ENCODE measurements at regions not wholly inside any gene's neighbourhood (a gene's known extent, or its start where the extent isn't known, plus 50 kb on each side); places are given as distances from the start of the nearest gene placed in this dataset.

DNA sequence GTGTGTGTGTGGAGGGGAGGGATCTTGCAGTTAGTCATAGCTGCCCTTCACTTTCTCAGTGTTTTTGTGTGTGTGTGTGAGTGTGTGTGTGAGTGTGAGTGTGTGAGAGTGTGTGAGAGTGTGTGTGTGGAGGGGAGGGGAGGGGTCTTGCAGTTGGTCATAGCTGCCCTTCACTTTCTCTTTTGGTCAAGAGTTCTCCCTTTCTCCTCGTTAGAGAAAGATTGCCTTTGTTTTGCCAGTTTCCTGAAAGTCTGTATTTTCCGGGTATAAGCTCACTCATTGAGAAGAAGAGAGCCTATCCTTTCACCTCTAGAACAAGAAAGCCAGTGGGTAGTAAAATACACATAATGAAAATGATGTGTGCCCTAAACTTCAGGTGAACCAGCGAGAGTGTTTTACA lies 75.2 kb upstream of the ENPP6 start:
- TF ChIP-seq, protein P1, sequence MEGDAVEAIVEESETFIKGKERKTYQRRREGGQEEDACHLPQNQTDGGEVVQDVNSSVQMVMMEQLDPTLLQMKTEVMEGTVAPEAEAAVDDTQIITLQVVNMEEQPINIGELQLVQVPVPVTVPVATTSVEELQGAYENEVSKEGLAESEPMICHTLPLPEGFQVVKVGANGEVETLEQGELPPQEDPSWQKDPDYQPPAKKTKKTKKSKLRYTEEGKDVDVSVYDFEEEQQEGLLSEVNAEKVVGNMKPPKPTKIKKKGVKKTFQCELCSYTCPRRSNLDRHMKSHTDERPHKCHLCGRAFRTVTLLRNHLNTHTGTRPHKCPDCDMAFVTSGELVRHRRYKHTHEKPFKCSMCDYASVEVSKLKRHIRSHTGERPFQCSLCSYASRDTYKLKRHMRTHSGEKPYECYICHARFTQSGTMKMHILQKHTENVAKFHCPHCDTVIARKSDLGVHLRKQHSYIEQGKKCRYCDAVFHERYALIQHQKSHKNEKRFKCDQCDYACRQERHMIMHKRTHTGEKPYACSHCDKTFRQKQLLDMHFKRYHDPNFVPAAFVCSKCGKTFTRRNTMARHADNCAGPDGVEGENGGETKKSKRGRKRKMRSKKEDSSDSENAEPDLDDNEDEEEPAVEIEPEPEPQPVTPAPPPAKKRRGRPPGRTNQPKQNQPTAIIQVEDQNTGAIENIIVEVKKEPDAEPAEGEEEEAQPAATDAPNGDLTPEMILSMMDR (conservative IDR thresholded peaks at IDR 0.05; ENCODE audit: low read length), result no peak
- no peak for TF ChIP-seq EZH2phosphoT487 (IDR thresholded peaks at IDR 0.05; ENCODE audit: borderline replicate concordance)

Measured in Loucy (cell line).